ENCODE measurements at regions not wholly inside any gene's neighbourhood (a gene's known extent, or its start where the extent isn't known, plus 50 kb on each side); places are given as distances from the start of the nearest gene placed in this dataset.

- Histone ChIP-seq H3K9me3 (ENCODE audit: control insufficient read depth in 1 of 2, insufficient read depth in 1 of 2, low read depth in 1 of 2, low read length in 2 of 2) (peaks cover 13 to 19% of the 10 kb centered on the region in 2 experiments; a peak in 3 of 4 replicates), H3K4me3 (replicated peaks in 1 of 2; ENCODE audit: low read depth in 1 of 2, low read length in 2 of 2) (no peak overlapping the region), H3K79me2 (ENCODE audit: insufficient read depth, low read length) (no peaks in the 10 kb centered on the region), H4K20me1 (ENCODE audit: insufficient read depth) (no peaks in the 10 kb centered on the region), H3K36me3 (ENCODE audit: control insufficient read depth in 1 of 2, insufficient read depth in 2 of 2, low read length in 2 of 2) (no peaks in the 10 kb centered on the region), H3K27ac (ENCODE audit: low read depth, low read length) (no peak overlapping the region), H3K4me1 (ENCODE audit: control insufficient read depth in 1 of 2, insufficient read depth in 2 of 2, low read length in 2 of 2) (no peaks in the 10 kb centered on the region), H3K4me2 (ENCODE audit: low read length) (no peak overlapping the region), H3K27me3 (ENCODE audit: insufficient read depth, low read length) (no peaks in the 10 kb centered on the region), H3K9me2 (ENCODE audit: insufficient read depth) (no peaks in the 10 kb centered on the region), H3K9ac (ENCODE audit: low read length) (no peak overlapping the region), H2AFZ (ENCODE audit: low read depth, low read length, poor library complexity, severe bottlenecking) (no peak overlapping the region)
- TF ChIP-seq YY1 (IDR thresholded peaks at IDR 0.05; ENCODE audit: extremely low read depth, insufficient replicate concordance, low read depth, low read length) (no peak), MAX (IDR thresholded peaks at IDR 0.05) (no peak), EGR1 (IDR thresholded peaks at IDR 0.05; ENCODE audit: low read depth) (no peak), CBX3 (IDR thresholded peaks at IDR 0.05; ENCODE audit: low read depth) (no peak), ZBTB33 (IDR thresholded peaks at IDR 0.05; ENCODE audit: extremely low read depth, insufficient replicate concordance, low read length) (no peak)
- ATAC-seq (no peak), DNase-seq (ENCODE audit: low read depth, low spot score) (no peak)
- ChIA-PET POLR2A (no interaction called here), RAD21 (ENCODE audit: low non-redundant PET in 1 of 2, low total read pairs in 2 of 2, uncharacterized antibody in 2 of 2, unreplicated experiment in 2 of 2) (no interaction called here), CTCF (no interaction called here)
- intact Hi-C loops (cut with micrococcal nuclease) = no loop called here
- BruUV-seq (replicated peaks) = no TSS peak
Measured at GRCh38 chr10:53700278-53700677, 927.7 kb upstream of the MBL2 start.

- no peak for TF ChIP-seq JUND (IDR thresholded peaks at IDR 0.05)
- TF ChIP-seq REST (IDR thresholded peaks at IDR 0.05; ENCODE audit: low read depth) = no peak
- no peak for TF ChIP-seq EGR1 (IDR thresholded peaks at IDR 0.05; ENCODE audit: low read depth)
- no peak for TF ChIP-seq ZBTB33 (IDR thresholded peaks at IDR 0.05; ENCODE audit: extremely low read depth, insufficient replicate concordance, low read length)
- TF ChIP-seq ATF3 (IDR thresholded peaks at IDR 0.05) = no peak
- no peak for TF ChIP-seq POLR2AphosphoS5 (IDR thresholded peaks at IDR 0.05; ENCODE audit: low read depth, low read length)
- no peak for TF ChIP-seq POLR2A (IDR thresholded peaks at IDR 0.05; ENCODE audit: borderline replicate concordance, extremely low read depth, insufficient read depth, insufficient read length)
- TF ChIP-seq SRF (IDR thresholded peaks at IDR 0.05; ENCODE audit: low read depth) = no peak
- H3K79me2 ChIP-seq (ENCODE audit: insufficient read depth, low read length) = no peaks in the 10 kb centered on the region
- ATAC-seq (no peak), DNase-seq (ENCODE audit: low read depth, low spot score) (no peak)
- RAD21 ChIA-PET (ENCODE audit: low non-redundant PET in 1 of 2, low total read pairs in 2 of 2, uncharacterized antibody in 2 of 2, unreplicated experiment in 2 of 2) = no interaction called here
- no peak overlapping the region for H3K9ac ChIP-seq (ENCODE audit: low read length)
- CTCF ChIA-PET = no interaction called here
- POLR2A ChIA-PET = no interaction called here
- no peaks in the 10 kb centered on the region for H3K36me3 ChIP-seq (ENCODE audit: control insufficient read depth in 1 of 2, insufficient read depth in 2 of 2, low read length in 2 of 2)
- no peaks in the 10 kb centered on the region for H3K9me2 ChIP-seq (ENCODE audit: insufficient read depth)
- peaks cover 13 to 19% of the 10 kb centered on the region in 2 experiments; a peak in 3 of 4 replicates for H3K9me3 ChIP-seq (ENCODE audit: control insufficient read depth in 1 of 2, insufficient read depth in 1 of 2, low read depth in 1 of 2, low read length in 2 of 2)
- no peaks in the 10 kb centered on the region for H3K4me1 ChIP-seq (ENCODE audit: control insufficient read depth in 1 of 2, insufficient read depth in 2 of 2, low read length in 2 of 2)
- intact Hi-C loops (cut with micrococcal nuclease) = no loop called here
- no peak overlapping the region for H2AFZ ChIP-seq (ENCODE audit: low read depth, low read length, poor library complexity, severe bottlenecking)
- BruUV-seq (replicated peaks) = no TSS peak
- H3K27me3 ChIP-seq (ENCODE audit: insufficient read depth, low read length) = no peaks in the 10 kb centered on the region
- no peak overlapping the region for H3K27ac ChIP-seq (ENCODE audit: low read depth, low read length)
- no peak overlapping the region for H3K4me3 ChIP-seq (replicated peaks in 1 of 2; ENCODE audit: low read depth in 1 of 2, low read length in 2 of 2)
- H4K20me1 ChIP-seq (ENCODE audit: insufficient read depth) = no peaks in the 10 kb centered on the region
- no peak overlapping the region for H3K4me2 ChIP-seq (ENCODE audit: low read length)
Measured at GRCh38 chr10:53699684-53700083, 927.1 kb upstream of the MBL2 start.
